ENCODE measurements at regions not wholly inside any gene's neighbourhood (a gene's known extent, or its start where the extent isn't known, plus 50 kb on each side); places are given as distances from the start of the nearest gene placed in this dataset.
"Not testable (repeated sequence)": the region's sequence is repeated elsewhere in the genome, so short reads cannot be mapped to it uniquely, and the experiment has no call there.

GRCh38 chr16:80114699-80115098, 426.1 kb upstream of the DYNLRB2 start:
- DNase-seq: no peak

GRCh38 chr16:80113873-80114574, 426.8 kb upstream of the DYNLRB2 start:
- no peak for DNase-seq

- no peak for DNase-seq
These were observed 431.2 kb upstream of the DYNLRB2 start for GRCh38 chr16:80109581-80109980.

- DNase-seq: no peak
These were observed 432.9 kb upstream of the DYNLRB2 start for GRCh38 chr16:80107900-80108299.

GRCh38 chr16:80105751-80106150, 435.0 kb upstream of the DYNLRB2 start:
- DNase-seq: no peak

GRCh38 chr16:80105160-80105559, 435.6 kb upstream of the DYNLRB2 start:
- DNase-seq: no peak

- DNase-seq: no peak
These were observed 436.4 kb upstream of the DYNLRB2 start for GRCh38 chr16:80104401-80104800.

GRCh38 chr16:80103463-80103862, 437.3 kb upstream of the DYNLRB2 start:
- no peak for DNase-seq

GRCh38 chr16:80100846-80101451, 439.8 kb upstream of the DYNLRB2 start:
- no peak for DNase-seq

- DNase-seq: no peak
These were observed 440.6 kb upstream of the DYNLRB2 start for GRCh38 chr16:80100186-80100585.

- DNase-seq: no peak
These were observed 443.7 kb upstream of the DYNLRB2 start for GRCh38 chr16:80097098-80097497.

GRCh38 chr16:80092681-80093080, 448.1 kb upstream of the DYNLRB2 start:
- DNase-seq: no peak

GRCh38 chr16:80091453-80091852, 449.3 kb upstream of the DYNLRB2 start:
- not testable (repeated sequence) for DNase-seq

- DNase-seq: no peak
These were observed 455.2 kb upstream of the DYNLRB2 start for GRCh38 chr16:80085606-80086005.

GRCh38 chr16:80084614-80085013, 456.2 kb upstream of the DYNLRB2 start:
- DNase-seq: no peak

GRCh38 chr16:80084163-80084562, 456.6 kb upstream of the DYNLRB2 start:
- no peak for DNase-seq

GRCh38 chr16:80082906-80083305, 457.9 kb upstream of the DYNLRB2 start:
- no peak for DNase-seq

GRCh38 chr16:80081846-80082245, 458.9 kb upstream of the DYNLRB2 start:
- DNase-seq: no peak

- no peak for DNase-seq
These were observed 460.4 kb upstream of the DYNLRB2 start for GRCh38 chr16:80080287-80080851.

- no peak for DNase-seq
These were observed 461.7 kb upstream of the DYNLRB2 start for GRCh38 chr16:80079072-80079471.

- no peak for DNase-seq
These were observed 463.1 kb upstream of the DYNLRB2 start for GRCh38 chr16:80077696-80078095.

GRCh38 chr16:80074329-80074728, 466.5 kb upstream of the DYNLRB2 start:
- DNase-seq: no peak

GRCh38 chr16:80071964-80072456, 468.8 kb upstream of the DYNLRB2 start:
- no peak for DNase-seq

Measured in CD4-positive, alpha-beta T cell treated with Interleukin-15 for 1 hour (primary cell).